ENCODE measurements at regions not wholly inside any gene's neighbourhood (a gene's known extent, or its start where the extent isn't known, plus 50 kb on each side); places are given as distances from the start of the nearest gene placed in this dataset.

DNA sequence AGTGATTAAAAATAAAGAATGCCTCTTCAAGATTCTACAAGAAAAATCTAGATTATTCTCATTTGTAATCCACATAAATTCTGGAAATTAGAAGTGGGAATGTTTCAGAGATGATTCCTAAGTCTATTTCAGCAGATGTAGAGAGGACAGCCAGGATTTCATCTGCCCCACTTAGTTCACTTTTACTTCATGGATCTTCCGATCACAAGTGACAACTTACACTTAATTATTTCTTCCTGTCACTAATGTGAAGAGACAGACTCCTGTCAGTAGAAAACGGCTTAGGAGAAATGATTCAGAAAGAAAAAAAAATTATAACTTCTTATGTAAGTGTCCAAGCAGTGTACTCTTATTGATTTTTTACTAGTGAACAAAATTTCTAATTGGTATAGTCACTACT, 368.2 kb upstream of the SMIM30 start:
- Histone ChIP-seq H3K27me3 (ENCODE audit: control insufficient read depth in 4 of 4, insufficient read depth in 4 of 4, low read length in 3 of 4) (no peaks in the 10 kb centered on the region), H3K27ac (ENCODE audit: low read depth in 1 of 2, low read length in 2 of 2) (no peak overlapping the region), H3K9me3 (ENCODE audit: control insufficient read depth in 4 of 4, low read length in 3 of 4) (peaks cover 0 to 1% (median 0%) of the 10 kb centered on the region in 4 donors), H3K4me3 (ENCODE audit: low read depth in 1 of 3, low read length in 3 of 3) (no peak overlapping the region), H3K9ac (ENCODE audit: low read depth in 1 of 2, low read length in 2 of 2) (no peak overlapping the region), H3K4me1 (ENCODE audit: control insufficient read depth in 4 of 4, insufficient read depth in 4 of 4, low read length in 3 of 4) (no peaks in the 10 kb centered on the region), H3K36me3 (ENCODE audit: control insufficient read depth in 4 of 4, insufficient read depth in 3 of 4, low read depth in 1 of 4, low read length in 3 of 4) (no peaks in the 10 kb centered on the region)
- TF ChIP-seq HNF4G (IDR thresholded peaks at IDR 0.05): no peak
- WGBS: 80% methylated on average over 2 of the region's 2 CpGs
- no peak for DNase-seq (ENCODE audit: low spot score)

DNA sequence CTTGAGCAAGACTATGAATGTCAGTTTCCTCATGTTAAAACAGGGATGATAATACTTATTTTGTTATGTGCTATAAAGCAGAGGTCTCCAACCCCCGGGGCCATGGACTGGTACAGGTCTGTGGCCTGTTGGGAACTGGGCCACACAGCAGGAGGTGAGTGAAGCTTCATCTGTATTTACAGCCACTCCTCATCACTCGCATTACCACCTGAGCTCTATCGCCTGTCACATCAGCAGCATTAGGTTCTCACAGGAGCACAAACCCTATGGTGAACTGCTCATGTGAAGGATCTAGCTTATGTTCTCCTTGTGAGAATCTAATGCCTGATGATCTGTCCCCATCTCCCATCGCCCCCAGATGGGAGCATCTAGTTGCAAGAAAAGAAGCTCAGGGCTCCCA, 365.3 kb upstream of the SMIM30 start:
- WGBS: 90% methylated on average over 4 of the region's 4 CpGs
- Histone ChIP-seq H3K9me3 (ENCODE audit: control insufficient read depth in 4 of 4, low read length in 3 of 4) (peaks cover 0 to 1% (median 0%) of the 10 kb centered on the region in 4 donors), H3K9ac (ENCODE audit: low read depth in 1 of 2, low read length in 2 of 2) (no peak overlapping the region), H3K4me3 (ENCODE audit: low read depth in 1 of 3, low read length in 3 of 3) (no peak overlapping the region), H3K4me1 (ENCODE audit: control insufficient read depth in 4 of 4, insufficient read depth in 4 of 4, low read length in 3 of 4) (no peaks in the 10 kb centered on the region), H3K27ac (ENCODE audit: low read depth in 1 of 2, low read length in 2 of 2) (no peak overlapping the region), H3K27me3 (ENCODE audit: control insufficient read depth in 4 of 4, insufficient read depth in 4 of 4, low read length in 3 of 4) (no peaks in the 10 kb centered on the region), H3K36me3 (ENCODE audit: control insufficient read depth in 4 of 4, insufficient read depth in 3 of 4, low read depth in 1 of 4, low read length in 3 of 4) (no peaks in the 10 kb centered on the region)
- TF ChIP-seq EGR1 (IDR thresholded peaks at IDR 0.05; ENCODE audit: low read depth in 2 of 2): no peak
- TF ChIP-seq HNF4A (conservative IDR thresholded peaks at IDR 0.05): no peak
- no peak for TF ChIP-seq GABPA (IDR thresholded peaks at IDR 0.05 in 1 of 2, conservative IDR thresholded peaks at IDR 0.05 in 1 of 2)
- TF ChIP-seq FOXA1 (IDR thresholded peaks at IDR 0.05): no peak
- no peak for TF ChIP-seq NR2F2 (IDR thresholded peaks at IDR 0.05)
- no peak for TF ChIP-seq RXRA (IDR thresholded peaks at IDR 0.05)
- no peak for TF ChIP-seq YY1 (IDR thresholded peaks at IDR 0.05)
- no peak for TF ChIP-seq FOXA2 (IDR thresholded peaks at IDR 0.05)
- no peak for DNase-seq (ENCODE audit: low spot score)

GRCh38 chr7:113480537-113480936, 362.2 kb upstream of the SMIM30 start:
- no peaks in the 10 kb centered on the region for H3K27me3 ChIP-seq (ENCODE audit: control insufficient read depth in 4 of 4, insufficient read depth in 4 of 4, low read length in 3 of 4)
- WGBS: 70% methylated on average over 3 of the region's 3 CpGs
- H3K4me1 ChIP-seq (ENCODE audit: control insufficient read depth in 4 of 4, insufficient read depth in 4 of 4, low read length in 3 of 4): no peaks in the 10 kb centered on the region
- no peaks in the 10 kb centered on the region for H3K9me3 ChIP-seq (ENCODE audit: control insufficient read depth in 4 of 4, low read length in 3 of 4)
- TF ChIP-seq NR2F2 (IDR thresholded peaks at IDR 0.05) (no peak), EGR1 (IDR thresholded peaks at IDR 0.05; ENCODE audit: low read depth in 2 of 2) (no peak), ZBTB33 (IDR thresholded peaks at IDR 0.05) (no peak), GABPA (IDR thresholded peaks at IDR 0.05 in 1 of 2, conservative IDR thresholded peaks at IDR 0.05 in 1 of 2) (no peak), YY1 (IDR thresholded peaks at IDR 0.05) (no peak), JUND (IDR thresholded peaks at IDR 0.05) (no peak), ATF3 (IDR thresholded peaks at IDR 0.05) (no peak), HNF4A (conservative IDR thresholded peaks at IDR 0.05) (no peak), TAF1 (conservative IDR thresholded peaks at IDR 0.05) (no peak), RAD21 (IDR thresholded peaks at IDR 0.05) (no peak), HNF4G (IDR thresholded peaks at IDR 0.05) (no peak)
- TF ChIP-seq, protein P1, sequence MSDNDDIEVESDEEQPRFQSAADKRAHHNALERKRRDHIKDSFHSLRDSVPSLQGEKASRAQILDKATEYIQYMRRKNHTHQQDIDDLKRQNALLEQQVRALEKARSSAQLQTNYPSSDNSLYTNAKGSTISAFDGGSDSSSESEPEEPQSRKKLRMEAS (IDR thresholded peaks at IDR 0.05): no peak
- no peak overlapping the region for H3K9ac ChIP-seq (ENCODE audit: low read depth in 1 of 2, low read length in 2 of 2)
- H3K27ac ChIP-seq (ENCODE audit: low read depth in 1 of 2, low read length in 2 of 2): no peak overlapping the region
- no peak for DNase-seq (ENCODE audit: low spot score)
- no peaks in the 10 kb centered on the region for H3K36me3 ChIP-seq (ENCODE audit: control insufficient read depth in 4 of 4, insufficient read depth in 3 of 4, low read depth in 1 of 4, low read length in 3 of 4)
- no peak overlapping the region for H3K4me3 ChIP-seq (ENCODE audit: low read depth in 1 of 3, low read length in 3 of 3)

Measured in liver (tissue), 7 donors.